HG02885 (cell line): ENCODE measurements at regions not wholly inside any gene's neighbourhood (a gene's known extent, or its start where the extent isn't known, plus 50 kb on each side); places are given as distances from the start of the nearest gene placed in this dataset.
"Not testable (repeated sequence)": the region's sequence is repeated elsewhere in the genome, so short reads cannot be mapped to it uniquely, and the experiment has no call there.

Source experiments
- ATAC-seq: cut with Tn5 transposase; IDR thresholded peaks from one replicate; pipeline ENCODE4 v1.9.1; 2021; ENCODE audit warnings: mild to moderate bottlenecking; ENCODE audit not compliant: unreplicated experiment, poor library complexity

- no peak for ATAC-seq
Observed at GRCh38 chr1:193952778-193953374, 766.5 kb upstream of the B3GALT2 start.

- ATAC-seq: no peak
Observed at GRCh38 chr1:193951984-193952383, 765.6 kb upstream of the B3GALT2 start.

DNA sequence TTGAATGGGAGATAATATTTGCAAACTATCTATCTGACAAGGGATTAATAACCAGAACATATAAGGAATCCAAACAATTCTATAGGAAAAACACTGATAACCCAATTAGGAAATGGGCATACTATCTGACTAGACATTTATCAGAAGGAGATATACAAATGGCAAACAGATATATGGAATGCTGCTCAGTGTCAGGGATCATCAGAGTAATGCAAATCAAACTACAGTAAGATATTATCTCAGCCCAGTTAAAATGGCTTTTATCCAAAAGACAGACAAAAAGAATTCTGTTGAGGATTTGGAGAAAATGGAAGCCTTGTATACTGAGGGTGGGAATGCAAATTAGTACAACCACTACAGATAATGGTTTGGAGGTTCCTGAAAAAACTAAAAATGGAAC is 758.0 kb upstream of the B3GALT2 start:
- ATAC-seq: no peak

- no peak for ATAC-seq
Observed at GRCh38 chr1:193940176-193940575, 753.8 kb upstream of the B3GALT2 start.

DNA sequence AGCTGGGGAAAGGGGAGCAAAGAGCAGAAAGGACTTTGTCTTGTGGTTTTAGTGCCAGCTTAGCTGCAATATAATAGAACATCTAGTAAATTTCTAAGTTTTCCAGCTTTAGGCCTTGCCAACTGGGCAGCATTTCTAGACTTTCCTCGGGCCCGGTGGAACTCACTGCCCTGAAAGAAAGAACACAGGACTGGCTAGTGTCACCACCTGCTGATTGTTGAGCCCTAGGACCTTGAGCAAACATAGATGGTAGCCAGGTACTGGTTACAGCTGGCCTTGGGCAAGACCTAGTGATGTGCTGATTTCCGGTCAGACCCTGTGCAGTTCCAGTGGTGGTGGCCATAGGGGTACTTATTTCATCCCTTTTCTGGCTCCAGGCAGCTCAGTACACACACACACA is 753.2 kb upstream of the B3GALT2 start:
- no peak for ATAC-seq

- ATAC-seq: no peak
Observed at GRCh38 chr1:193937308-193937707, 750.9 kb upstream of the B3GALT2 start.

DNA sequence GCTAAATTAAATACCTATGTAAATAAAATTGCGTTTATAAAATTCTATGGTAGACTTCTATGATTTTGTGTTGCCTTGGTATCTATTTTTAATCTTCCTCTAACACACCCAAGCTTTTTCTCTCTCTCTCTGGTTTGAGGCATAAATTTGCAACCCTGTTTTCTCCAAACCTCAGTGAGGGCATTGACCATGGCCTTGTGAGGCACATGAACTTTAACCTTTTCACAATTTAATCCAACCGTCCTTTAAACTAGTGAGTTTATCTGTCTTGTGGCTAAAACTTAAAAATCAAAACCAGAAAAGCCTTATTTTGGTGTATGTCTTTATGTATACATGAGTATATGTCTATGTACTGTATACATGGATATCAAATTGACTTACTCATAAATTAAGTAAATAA is 746.6 kb upstream of the B3GALT2 start:
- ATAC-seq: no peak

DNA sequence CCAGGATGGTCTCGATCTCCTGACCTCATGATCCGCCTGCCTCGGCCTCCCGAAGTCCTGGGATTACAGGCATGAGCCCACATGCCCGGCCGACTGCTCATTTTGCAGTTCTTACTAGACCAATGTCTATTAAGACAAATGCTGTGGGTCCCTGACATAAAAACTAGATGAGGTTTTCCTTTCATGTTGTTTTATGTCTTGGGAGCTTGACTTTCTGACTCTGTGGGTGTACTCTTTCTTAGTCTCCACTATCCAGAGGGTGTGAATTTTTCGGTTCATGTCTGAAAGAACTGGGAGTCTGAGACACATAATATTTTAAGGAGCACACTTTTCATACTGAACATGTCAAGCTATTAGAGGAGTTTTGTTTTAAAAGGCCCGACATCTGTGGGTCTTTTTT is 744.9 kb upstream of the B3GALT2 start:
- no peak for ATAC-seq

DNA sequence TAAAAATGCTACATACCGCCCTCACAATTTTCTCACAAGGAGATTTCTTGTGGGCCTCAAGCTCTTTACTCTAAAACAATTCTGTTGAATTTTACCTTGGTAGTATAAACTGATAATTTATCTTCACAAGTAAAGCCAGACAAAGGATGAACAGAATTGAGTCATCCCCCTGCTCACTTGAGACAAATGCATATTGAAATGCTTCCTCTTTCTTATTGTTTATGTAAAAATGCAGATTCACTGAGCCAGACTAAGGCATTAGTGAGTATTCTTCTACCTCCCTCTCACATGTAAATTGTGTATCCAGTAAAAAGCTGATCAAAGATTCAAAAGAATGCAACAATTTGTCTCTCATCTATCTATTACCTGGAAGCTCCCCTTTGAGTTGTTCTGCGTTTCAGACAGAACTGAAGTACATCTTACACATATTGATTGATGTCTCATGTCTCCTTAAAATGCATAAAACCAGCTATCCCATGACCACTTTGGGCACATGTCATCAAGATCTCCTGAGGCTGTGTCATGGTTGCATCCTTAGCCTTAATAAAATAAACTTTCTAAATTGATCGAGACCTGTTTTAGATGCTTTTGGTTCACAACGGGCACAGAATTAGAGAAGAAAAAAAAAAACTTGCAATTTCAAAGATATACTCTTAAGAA is 743.1 kb upstream of the B3GALT2 start:
- no peak for ATAC-seq

GRCh38 chr1:193927550-193927949 is 741.1 kb upstream of the B3GALT2 start:
- ATAC-seq: no peak

- ATAC-seq: no peak
Observed at GRCh38 chr1:193926956-193927355, 740.5 kb upstream of the B3GALT2 start.

GRCh38 chr1:193919827-193920226 is 733.4 kb upstream of the B3GALT2 start:
- no peak for ATAC-seq

DNA sequence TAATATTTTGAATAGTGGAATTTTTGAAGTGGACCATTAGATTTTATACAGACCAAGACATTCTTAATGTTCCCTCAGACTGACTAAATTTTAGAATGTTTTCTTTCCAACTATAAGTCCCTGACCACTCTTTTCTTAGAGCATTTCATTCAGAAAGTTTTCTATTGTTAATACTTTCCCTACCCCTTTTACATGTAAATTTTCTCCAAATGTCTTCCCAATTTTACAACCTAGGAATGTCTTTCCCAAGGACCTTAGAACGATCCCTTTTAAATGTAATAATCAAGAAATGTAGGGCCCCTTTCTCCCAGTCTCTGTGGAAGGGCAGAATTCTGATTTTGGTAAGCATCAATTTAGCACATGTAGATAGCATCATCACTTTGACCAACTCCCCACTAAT is 730.0 kb upstream of the B3GALT2 start:
- ATAC-seq: no peak

DNA sequence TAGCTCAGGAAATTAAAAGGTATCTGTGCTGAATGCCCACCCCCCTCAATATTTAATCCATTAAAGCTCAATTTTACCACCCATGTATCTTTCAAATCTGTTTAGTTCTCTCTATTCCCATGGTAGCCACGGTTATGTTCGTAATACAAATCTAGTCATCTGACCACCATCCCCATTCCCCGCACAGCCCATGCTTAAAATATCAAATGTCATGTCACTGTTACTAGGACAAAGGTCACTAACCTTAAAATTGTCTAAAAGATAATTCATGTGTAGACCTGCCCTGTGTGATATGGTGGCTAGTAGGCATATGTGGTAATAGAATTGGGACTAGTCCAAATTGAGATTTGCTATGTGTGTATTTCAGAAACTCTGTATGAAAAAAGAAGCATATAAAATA is 728.5 kb upstream of the B3GALT2 start:
- ATAC-seq: no peak

- ATAC-seq: no peak
Observed at GRCh38 chr1:193909406-193910082, 723.1 kb upstream of the B3GALT2 start.

DNA sequence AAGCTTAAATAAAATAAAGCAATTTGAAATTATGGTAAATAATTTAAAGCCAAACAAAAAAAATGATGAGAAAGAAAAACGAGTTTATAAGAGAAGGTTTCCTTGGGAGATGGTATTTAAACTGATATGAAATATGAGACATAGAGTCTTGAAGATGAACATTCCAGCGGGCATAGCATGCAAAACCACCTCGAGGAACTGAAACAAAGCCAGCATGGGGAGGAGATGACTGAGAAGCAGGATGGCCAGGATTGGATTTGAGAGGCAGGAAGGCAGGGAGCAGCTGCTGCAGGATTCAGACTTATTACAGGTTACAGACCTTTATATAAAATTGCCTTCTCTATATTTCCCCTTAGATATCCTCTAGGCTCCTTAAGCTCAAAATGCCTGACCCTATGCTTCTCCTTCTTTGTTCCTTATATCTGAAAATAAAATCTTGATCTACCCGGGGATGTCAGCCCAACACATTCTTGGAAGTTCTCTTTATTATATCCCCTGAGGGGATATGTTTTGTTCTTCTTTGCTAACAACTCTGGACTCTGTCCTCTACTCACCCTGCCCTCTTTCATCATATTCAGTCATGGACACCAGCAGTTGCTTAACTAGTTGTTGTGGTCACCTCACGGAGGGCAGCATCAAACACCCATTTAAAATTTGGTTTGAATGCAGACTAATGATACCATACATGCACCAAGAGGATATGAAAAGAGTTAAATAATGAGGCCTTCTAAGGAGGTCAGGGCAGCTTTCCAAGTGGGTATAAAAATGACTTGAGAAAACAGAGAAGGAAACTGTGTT is 719.1 kb upstream of the B3GALT2 start:
- ATAC-seq: no peak

GRCh38 chr1:193891788-193892187 is 705.4 kb upstream of the B3GALT2 start:
- ATAC-seq: no peak

DNA sequence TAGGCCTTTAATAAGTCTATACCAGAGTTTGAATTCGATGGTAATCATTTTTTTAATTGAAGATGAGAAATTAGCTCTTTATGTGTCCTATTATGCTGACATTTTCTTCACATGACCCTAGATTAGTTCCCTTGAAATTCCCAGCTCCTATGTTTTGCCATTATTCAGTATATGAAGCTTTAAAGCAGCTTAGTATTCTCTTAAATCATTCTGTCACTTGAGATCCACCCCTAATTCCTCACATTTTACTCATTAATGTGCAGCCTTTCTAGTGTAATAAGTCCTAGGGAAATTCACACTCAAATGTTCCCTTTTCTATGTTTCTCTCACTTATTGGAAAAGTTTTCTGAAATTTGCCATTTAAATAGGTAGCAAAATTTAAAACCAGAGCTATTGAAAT is 704.5 kb upstream of the B3GALT2 start:
- ATAC-seq: no peak

- no peak for ATAC-seq
Observed at GRCh38 chr1:193884848-193885558, 698.6 kb upstream of the B3GALT2 start.

DNA sequence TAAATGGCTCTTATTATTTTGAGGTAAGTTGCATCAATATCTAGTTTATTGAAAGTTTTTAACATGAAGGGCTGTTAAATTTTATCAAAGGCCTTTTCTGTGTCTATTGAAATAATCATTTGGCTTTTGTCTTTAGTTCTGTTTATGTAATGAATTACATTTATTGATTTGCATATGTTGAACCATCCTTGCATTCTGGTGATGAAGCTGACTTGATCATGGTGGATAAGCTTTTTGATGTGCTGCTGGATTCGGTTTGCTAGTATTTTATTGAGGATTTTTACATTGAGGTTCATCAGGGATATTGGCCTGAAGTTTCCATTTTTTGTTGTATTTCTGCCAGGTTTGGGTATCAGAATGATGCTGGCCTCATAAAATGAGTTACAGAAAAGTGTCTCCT is 691.5 kb upstream of the B3GALT2 start:
- ATAC-seq: not testable (repeated sequence)
